Inferior parietal cortex (tissue), 1 donor: ENCODE measurements at regions not wholly inside any gene's neighbourhood (a gene's known extent, or its start where the extent isn't known, plus 50 kb on each side); places are given as distances from the start of the nearest gene placed in this dataset.

Source experiments
- DNase-seq: peaks from one replicate; pipeline ENCODE4 v3.0.0-alpha.2; 2016; ENCODE audit errors: extremely low spot score

DNA sequence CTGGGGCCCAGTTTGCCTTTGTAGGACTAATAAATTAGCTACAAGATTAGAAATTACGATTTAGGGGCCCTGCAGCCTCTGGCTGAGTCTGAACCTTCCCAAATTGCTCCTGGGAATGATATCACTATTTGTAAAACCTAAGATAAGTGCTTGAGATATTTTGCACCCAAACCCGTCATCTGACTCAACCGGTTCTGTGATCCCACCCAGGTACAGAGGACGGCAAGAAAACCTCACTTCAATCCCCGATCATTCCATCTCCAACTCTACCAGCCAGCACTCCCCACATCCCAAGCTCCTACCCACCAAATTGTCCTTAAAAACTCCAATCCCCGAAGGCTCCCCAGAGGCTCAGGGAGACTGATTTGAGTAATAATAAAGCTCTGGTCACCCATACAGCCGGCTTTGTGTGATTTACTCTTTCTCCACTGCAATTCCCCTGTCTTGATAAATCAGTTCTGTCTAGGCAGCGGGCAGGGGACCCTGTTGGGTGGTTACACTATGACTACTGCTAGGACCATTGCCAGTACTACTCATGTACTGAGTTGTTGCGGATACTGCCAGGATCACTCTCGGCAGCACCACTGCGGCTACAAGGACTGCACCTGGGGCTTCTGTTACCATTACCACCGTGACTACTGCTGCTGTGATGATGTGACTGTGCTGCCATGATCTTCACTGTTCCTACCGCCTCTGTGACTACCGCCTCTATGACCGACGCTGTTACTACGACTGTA is 73.1 kb downstream of the IRF8 start:
- DNase-seq, result no peak

- DNase-seq, result no peak
Measured at GRCh38 chr16:85974428-85975375, 75.7 kb downstream of the IRF8 start.

DNA sequence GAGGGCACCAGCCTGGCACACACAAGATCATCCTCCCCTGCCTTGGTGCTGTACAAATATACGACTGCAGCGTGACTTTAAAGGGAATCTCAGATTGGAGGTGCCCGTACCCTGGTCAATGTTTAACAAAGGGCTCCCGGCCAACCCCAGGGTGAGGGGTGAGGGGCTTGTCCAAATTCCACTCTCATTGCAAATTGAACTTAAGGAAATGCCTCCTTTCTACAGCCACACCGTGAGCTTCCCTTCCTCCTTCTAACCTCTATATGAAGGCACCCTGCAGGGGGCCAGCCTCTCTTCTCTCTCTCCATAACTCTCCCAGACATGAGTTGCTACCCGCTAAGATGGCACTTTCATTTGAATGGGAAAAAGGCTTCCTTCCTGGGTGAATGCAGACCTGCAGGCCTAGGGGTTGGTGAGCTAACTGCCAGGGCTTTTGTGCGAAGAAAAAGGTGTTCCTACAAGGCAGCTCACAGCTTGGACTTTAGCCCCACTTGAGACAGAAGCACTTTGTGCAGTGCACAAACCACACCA is 76.6 kb downstream of the IRF8 start:
- no peak for DNase-seq

DNA sequence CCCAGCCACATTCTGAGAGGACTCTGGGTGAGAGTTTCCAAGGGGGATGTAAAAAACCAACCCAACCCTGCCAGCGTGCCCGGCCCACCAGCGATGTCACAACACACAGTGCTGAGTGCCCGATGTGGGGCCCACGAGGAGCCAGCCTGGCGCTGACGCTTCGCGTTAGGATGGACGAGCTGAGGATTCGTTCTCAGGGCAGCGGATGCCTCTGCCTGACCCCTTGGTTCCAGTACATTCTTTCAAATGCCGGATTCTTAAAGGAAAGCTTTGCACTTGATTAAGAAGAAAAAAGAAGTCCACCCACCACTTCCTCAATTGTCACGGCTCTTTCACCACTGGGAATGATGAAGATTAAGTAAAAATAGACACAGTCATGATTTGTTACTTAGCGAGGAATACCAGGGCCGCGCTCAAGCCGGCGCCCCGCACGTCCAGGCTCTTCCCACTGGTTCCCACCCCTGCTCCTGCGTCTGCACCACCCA is 79.4 kb downstream of the IRF8 start:
- DNase-seq, result no peak

DNA sequence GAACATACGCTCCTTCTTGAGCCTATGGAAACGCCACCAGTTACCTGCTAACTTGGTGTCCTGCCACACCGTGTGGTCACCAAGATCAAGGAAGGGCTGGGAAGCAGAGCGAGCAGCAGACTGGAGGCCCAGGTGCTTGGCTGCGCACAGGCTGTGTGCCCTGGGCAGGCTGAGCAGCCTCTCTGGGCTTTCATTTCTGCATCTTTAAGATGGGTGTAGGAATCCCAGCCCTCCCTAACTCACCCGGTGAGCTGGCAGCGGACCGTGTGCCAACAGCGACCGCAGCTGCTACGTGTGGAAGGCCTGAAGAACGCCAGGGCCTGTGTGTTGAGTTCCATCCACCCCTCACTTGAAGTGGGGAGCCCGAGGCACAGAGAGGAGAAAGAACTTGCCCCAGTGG is 80.0 kb downstream of the IRF8 start:
- DNase-seq, result no peak

DNA sequence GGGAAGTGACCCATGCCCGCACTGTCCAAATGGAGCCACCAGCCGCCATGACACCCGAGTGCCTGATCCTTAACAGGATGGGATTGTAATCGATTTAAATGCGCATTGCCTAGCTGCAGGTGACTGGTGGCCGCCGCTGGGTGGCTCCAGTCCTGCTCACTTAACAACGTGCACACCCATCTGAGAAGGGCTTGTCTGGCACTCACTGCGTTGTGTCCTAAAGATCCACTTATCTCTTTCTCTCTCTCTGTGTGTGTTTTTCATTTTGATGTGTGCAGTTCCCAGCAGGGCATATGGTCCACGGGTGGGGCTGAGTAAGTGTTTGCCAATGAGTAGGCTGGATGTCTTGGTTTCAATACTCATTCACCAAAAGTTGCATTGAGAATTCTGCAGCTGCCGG is 80.6 kb downstream of the IRF8 start:
- no peak for DNase-seq

- DNase-seq, result no peak
Measured at GRCh38 chr16:85980686-85981085, 81.7 kb downstream of the IRF8 start.

DNA sequence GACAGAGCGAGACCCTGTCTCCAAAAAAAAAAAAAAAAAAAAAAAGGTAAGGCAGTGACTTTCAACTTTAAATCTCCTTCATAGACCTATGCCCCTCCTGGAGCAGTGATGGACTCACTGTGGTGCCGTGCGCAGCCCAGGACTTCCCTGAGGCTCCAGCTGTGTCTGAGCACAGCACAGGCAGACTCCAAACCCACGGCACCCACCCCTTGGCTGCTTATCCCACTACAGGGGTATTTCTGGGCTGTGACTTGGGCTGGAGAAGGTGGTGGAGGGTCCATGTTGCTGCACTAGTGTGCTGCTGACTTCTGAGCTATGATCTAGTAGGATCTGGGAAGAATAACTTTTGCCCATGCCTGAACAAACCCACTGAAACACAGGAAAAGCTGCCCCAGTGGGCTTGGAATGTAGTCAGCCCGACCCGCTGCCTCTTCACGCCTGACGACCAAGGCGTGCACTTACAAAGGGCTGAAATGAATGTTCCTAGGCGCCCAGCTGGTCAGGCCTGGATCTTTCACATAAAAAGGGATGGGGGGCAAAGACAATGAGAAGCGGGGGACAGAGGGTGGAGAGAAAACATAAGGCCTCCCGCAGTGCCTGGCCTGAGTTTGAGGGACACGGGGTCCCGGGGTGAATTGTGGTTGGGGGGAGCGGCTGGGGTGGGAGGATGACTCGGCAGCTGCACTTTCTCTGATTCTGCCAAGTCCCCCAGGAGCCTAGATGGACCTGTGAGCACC is 83.0 kb downstream of the IRF8 start:
- no peak for DNase-seq

- no peak for DNase-seq
Measured at GRCh38 chr16:85982563-85982939, 83.6 kb downstream of the IRF8 start.

- no peak for DNase-seq
Measured at GRCh38 chr16:85983064-85983463, 84.1 kb downstream of the IRF8 start.

- no peak for DNase-seq
Measured at GRCh38 chr16:85983606-85984230, 84.8 kb downstream of the IRF8 start.

DNA sequence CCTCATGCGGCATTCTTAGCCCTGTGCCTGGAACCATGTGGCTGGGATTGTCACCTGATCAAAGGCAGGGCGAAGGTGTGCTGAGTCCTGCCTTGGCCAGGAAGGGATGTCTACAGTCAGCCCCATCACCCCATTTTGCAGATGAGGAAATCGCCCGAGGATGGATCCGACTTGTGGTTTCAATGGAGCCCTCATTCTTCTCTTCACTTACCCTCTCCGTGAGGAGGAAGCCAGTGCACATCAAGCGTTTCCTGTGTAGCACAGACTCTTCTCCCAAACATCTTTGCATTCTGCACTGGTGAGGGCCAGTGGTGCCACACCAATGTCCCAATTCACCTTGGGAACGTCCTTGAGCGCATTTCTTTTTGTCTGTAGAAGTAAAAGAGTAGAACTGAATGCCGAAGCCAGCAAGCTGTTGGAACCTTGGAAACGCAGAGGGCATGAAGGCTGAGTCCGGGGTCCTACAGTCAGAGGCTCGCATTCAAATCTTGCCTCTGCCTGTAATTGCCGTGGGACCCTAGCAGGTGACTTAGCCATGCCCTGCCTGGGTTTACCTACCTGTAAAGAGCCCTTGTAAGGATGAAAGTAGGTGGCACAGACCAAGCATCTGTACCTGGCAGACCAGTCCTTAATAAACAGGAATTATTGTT is 85.4 kb downstream of the IRF8 start:
- no peak for DNase-seq

- DNase-seq, result no peak
Measured at GRCh38 chr16:85984947-85985451, 86.0 kb downstream of the IRF8 start.

GRCh38 chr16:85986931-85987749 is 88.2 kb downstream of the IRF8 start:
- DNase-seq, result no peak

DNA sequence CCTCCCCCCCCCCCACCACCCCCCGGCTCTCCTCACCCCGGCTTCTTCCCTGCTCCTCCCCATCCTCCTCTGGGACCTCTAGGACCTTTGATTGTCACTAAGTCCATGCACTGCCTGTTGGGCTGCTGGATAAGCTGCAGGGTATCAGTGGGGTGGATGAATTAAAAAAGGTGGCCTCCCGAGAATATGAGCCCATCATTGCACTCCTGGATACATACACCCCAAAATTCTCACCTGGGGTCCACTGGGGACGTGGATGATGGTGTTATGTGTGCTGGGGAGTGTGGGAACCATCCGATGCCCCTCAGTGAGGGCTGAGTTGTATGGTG is 88.8 kb downstream of the IRF8 start:
- DNase-seq, result no peak

GRCh38 chr16:85988306-85988705 is 89.3 kb downstream of the IRF8 start:
- no peak for DNase-seq

GRCh38 chr16:85988723-85989313 is 89.9 kb downstream of the IRF8 start:
- no peak for DNase-seq

GRCh38 chr16:85989376-85989775 is 90.4 kb downstream of the IRF8 start:
- DNase-seq, result no peak

DNA sequence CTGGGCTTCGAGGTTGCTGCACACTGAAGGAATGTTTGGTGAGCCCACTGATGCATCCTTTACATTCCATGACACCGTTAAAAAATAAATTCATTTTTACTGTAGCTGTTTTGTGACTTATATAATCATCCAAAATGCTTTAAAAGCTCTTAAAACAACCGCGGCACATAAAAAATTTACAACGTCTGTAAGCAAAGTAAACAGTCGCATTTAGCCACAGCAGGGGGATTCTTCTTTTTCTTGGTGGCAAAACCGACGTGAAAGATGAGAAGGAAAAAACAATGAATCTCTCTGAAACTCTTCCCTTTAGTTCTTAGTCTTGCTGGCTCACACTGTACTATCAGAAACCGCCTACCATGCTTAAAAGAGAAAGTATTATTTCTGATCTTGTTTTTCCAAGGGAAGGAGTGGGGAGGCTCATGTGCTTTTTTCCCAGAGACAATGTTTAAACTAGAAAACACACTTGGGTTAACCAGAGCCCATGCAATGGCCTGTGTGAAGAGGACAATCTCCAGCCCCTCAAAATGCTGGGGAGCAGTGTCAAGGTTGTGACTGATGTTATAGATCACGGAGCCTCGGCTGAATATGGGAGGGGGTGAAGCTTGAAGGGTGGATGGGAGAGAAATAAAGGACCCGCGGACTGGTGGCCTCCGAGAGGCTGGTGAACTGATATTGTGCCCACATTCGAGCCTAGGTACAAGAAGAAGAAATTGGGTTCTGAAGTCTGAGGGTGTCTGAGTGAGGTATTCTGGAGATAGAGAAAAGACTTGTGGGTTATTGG is 91.1 kb downstream of the IRF8 start:
- no peak for DNase-seq
